ENCODE measurements at regions not wholly inside any gene's neighbourhood (a gene's known extent, or its start where the extent isn't known, plus 50 kb on each side); places are given as distances from the start of the nearest gene placed in this dataset.

- Histone ChIP-seq H3K9me3 (ENCODE audit: control insufficient read depth, insufficient read depth, low read depth, low read length) (no peaks in the 10 kb centered on the region), H3K36me3 (ENCODE audit: control insufficient read depth, insufficient read depth, low read length) (no peaks in the 10 kb centered on the region), H3K4me1 (ENCODE audit: control insufficient read depth, insufficient read depth, low read length) (no peaks in the 10 kb centered on the region), H3K4me3 (ENCODE audit: low read depth in 2 of 2, low read length in 2 of 2) (no peak overlapping the region), H3K27me3 (ENCODE audit: control insufficient read depth, insufficient read depth, low read length) (no peaks in the 10 kb centered on the region), H3K27ac (ENCODE audit: low read length) (no peak overlapping the region)
- no peak for TF ChIP-seq POLR2AphosphoS5 (IDR thresholded peaks at IDR 0.05; ENCODE audit: low read depth, low read length)
- no peak for TF ChIP-seq SIN3A (IDR thresholded peaks at IDR 0.05; ENCODE audit: borderline replicate concordance, insufficient read depth, low read depth, low read length)
- TF ChIP-seq REST (IDR thresholded peaks at IDR 0.05; ENCODE audit: insufficient read depth in 1 of 2, low read depth in 2 of 2, low read length in 1 of 2) = no peak
- TF ChIP-seq TCF7L2 (IDR thresholded peaks at IDR 0.05; ENCODE audit: low read depth, low read length) = no peak
- TF ChIP-seq CTCF (IDR thresholded peaks at IDR 0.05) = no peak
- no peak for ATAC-seq
- no peak for DNase-seq (ENCODE audit: low read depth, low spot score)
- BruUV-seq (replicated peaks) = no TSS peak
- ChIA-PET CTCF (no interaction called here), POLR2A (no interaction called here)
- intact Hi-C loops (cut with micrococcal nuclease; ENCODE audit: unreplicated experiment) (no loop called here), in situ Hi-C loops (cut with HindIII; ENCODE audit: low pct_unique_long_range_greater_than_20kb, low sequenced_read_pairs) (no loop called here)
These were observed 155.5 kb upstream of the SERTAD2 start for GRCh38 chr2:64809216-64809615.

GRCh38 chr2:64812285-64812684 is 158.6 kb upstream of the SERTAD2 start:
- H3K9me3 ChIP-seq (ENCODE audit: control insufficient read depth, insufficient read depth, low read depth, low read length) = no peaks in the 10 kb centered on the region
- intact Hi-C loops (cut with micrococcal nuclease; ENCODE audit: unreplicated experiment) = no loop called here
- BruUV-seq (replicated peaks) = no TSS peak
- ChIA-PET CTCF (no interaction called here), POLR2A (no interaction called here)
- H3K27me3 ChIP-seq (ENCODE audit: control insufficient read depth, insufficient read depth, low read length) = no peaks in the 10 kb centered on the region
- H3K4me1 ChIP-seq (ENCODE audit: control insufficient read depth, insufficient read depth, low read length) = no peaks in the 10 kb centered on the region
- H3K27ac ChIP-seq (ENCODE audit: low read length) = no peak overlapping the region
- H3K36me3 ChIP-seq (ENCODE audit: control insufficient read depth, insufficient read depth, low read length) = no peaks in the 10 kb centered on the region
- in situ Hi-C loops (cut with HindIII; ENCODE audit: low pct_unique_long_range_greater_than_20kb, low sequenced_read_pairs) = no loop called here
- no peak overlapping the region for H3K4me3 ChIP-seq (ENCODE audit: low read depth in 2 of 2, low read length in 2 of 2)
- TF ChIP-seq REST (IDR thresholded peaks at IDR 0.05; ENCODE audit: insufficient read depth in 1 of 2, low read depth in 2 of 2, low read length in 1 of 2) = no peak
- no peak for TF ChIP-seq SIN3A (IDR thresholded peaks at IDR 0.05; ENCODE audit: borderline replicate concordance, insufficient read depth, low read depth, low read length)
- TF ChIP-seq CTCF (IDR thresholded peaks at IDR 0.05) = no peak
- no peak for TF ChIP-seq TCF7L2 (IDR thresholded peaks at IDR 0.05; ENCODE audit: low read depth, low read length)
- no peak for TF ChIP-seq POLR2AphosphoS5 (IDR thresholded peaks at IDR 0.05; ENCODE audit: low read depth, low read length)
- DNase-seq (ENCODE audit: low read depth, low spot score) (no peak), ATAC-seq (no peak)
